ENCODE measurements at regions not wholly inside any gene's neighbourhood (a gene's known extent, or its start where the extent isn't known, plus 50 kb on each side); places are given as distances from the start of the nearest gene placed in this dataset.

- TF ChIP-seq CTCF (IDR thresholded peaks at IDR 0.05) (no peak), POLR2A (IDR thresholded peaks at IDR 0.05) (no peak)
Measured at GRCh38 chr1:99503276-99503747, 142.6 kb upstream of the PALMD start.
